GM12891 (cell line): ENCODE measurements at regions not wholly inside any gene's neighbourhood (a gene's known extent, or its start where the extent isn't known, plus 50 kb on each side); places are given as distances from the start of the nearest gene placed in this dataset.

ENCODE experiments used
- POLR2A ChIP-seq: IDR thresholded peaks from 2 replicates; pipeline ENCODE4 v1.6.1; 2011; ENCODE audit warnings: low read depth, low read length, control low read depth
- TAF1 ChIP-seq: IDR thresholded peaks from 2 replicates; pipeline ENCODE4 v1.6.1; 2011; ENCODE audit warnings: low read depth, low read length, control low read depth

DNA sequence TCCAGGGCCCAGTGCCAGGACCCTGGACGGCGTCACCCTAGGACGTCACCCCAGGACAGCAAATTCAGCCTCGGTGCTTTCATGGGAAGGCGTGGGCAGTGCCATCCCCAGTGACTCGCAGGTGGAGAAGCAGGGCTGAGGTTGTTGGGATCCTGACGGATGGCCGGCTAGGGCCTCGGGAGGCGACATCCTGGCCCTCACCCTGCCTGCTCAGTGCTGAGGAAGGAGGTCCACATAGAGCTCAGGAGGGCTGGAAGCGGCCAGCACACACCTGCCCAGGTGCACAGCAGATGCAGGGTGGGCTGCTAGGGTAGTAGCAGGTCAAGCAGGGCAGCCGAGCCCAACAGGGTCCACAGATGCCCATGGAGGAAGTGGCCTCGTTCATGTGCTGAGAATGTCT is 482.0 kb upstream of the SALL3 start:
- TF ChIP-seq POLR2A, result no peak
- TF ChIP-seq TAF1, result no peak
